ENCODE measurements at regions not wholly inside any gene's neighbourhood (a gene's known extent, or its start where the extent isn't known, plus 50 kb on each side); places are given as distances from the start of the nearest gene placed in this dataset.

GRCh38 chr15:56816781-56817180 lies 83.5 kb upstream of the ZNF280D start:
- TF ChIP-seq CTCF (IDR thresholded peaks at IDR 0.05) (no peak), POLR2AphosphoS5 (IDR thresholded peaks at IDR 0.05) (no peak), POLR2A (IDR thresholded peaks at IDR 0.05; ENCODE audit: low read depth) (no peak)

All from esophagus muscularis mucosa (tissue), 3 donors.